Stimulated activated naive CD8-positive, alpha-beta T cell treated with anti-CD3 and anti-CD28 coated beads, Interleukin-15, Interleukin-2, amounts not matched to agents 100 U/mL and 50 U/mL, for 24 hours (primary cell): ENCODE measurements at regions not wholly inside any gene's neighbourhood (a gene's known extent, or its start where the extent isn't known, plus 50 kb on each side); places are given as distances from the start of the nearest gene placed in this dataset.
A peak's percentile ranks its signal among the peaks of the same experiment; 100 is the strongest.

ENCODE experiments used
- ATAC-seq: fragments of 150-1000 bp; cut with Tn5 transposase; one replicate; pipeline ENCODE4 v1.10.0; 2021
- DNase-seq: peaks from one replicate; pipeline ENCODE4 v3.0.0; 2021

DNA sequence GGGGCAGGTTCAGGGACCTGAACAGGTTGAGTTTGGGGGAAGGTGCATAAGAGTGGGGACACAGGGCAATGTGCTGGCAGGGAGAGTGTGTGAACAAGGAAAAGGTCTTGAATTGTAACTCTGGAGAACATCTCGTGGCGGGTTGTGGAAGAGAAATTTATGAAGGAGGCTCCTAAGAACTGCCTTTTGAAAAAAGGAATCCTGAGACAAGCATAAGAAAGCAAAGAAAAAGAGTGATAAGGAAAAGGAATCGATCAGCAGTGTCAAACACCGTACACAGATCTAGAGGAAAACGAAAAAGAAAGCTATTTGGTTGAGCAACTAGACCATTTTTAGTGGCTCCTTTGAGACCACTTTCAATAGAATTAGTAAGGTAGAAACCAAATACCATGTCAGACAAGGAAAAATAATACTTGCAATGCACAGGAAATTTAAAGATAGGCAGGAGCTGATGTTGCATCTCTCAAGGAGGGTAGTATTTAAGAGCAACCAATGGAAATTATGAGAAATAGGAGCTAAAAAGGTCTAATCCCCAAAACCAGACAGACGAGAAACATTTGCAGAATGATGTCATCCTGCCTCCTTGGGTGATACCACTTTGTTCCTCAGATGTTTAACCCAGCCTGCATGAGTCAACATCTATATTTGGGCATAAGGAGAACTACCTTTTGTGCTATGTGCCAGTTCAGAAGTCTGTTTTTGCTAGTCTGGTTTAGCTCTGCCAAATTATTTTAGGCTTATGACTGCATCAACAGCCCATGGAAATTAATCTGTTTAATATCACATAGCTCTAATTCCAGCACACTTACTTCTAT, 64.5 kb upstream of the STK38L start:
- peak; percentile 97 for ATAC-seq
- DNase-seq, result peak; percentile 19

DNA sequence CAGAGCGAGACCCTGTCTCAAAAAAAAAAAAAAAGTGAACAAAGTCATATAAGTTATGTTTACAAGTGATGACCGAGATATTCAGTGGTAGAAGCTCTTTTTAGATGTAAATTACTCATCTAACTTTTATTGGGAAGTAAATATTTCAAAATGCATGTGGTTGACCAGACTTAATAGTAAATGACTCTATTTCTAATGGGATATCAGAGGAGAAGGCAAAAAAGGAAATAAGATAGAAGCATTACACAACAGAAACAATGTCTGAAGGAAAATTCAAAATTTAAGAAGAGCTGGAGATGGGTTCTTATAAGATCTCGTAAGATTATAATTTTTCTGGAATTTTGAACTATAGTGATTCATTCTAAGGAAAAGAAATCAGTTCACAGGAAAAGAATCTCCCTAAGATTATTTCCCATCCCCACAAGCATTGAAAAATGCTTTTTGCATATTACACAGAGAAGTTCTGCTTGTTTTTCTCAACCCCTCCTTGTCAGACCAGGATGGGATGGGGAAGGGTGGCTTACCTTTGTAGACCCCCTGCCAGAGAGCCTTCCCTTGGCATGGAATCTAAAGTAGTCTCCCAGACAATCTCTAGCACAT, 63.1 kb upstream of the STK38L start:
- DNase-seq, result no peak

DNA sequence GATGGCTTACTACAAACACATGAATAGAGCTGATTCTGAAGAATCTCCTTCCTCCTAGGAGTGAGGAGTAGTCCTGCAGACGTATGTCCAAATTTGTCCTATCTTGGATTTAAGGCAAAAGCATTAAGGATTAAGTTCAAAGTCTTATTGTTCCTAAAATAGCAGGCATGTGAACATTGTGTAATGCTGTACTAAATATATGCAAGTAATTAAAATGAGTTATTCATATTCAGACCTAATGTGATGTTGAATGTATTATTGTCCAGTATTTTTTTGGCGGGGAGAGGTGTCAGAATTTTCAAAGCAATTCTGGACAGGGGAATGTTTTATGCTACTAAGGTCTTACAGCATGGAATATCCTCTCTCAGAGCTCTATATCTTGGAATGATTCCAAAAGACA, 60.7 kb upstream of the STK38L start:
- DNase-seq (no peak), ATAC-seq (no peak)

More for the DNA sequence above, 63.1 kb upstream of the STK38L start:
- ATAC-seq, result no peak

GRCh38 chr12:27185234-27186021, 58.7 kb upstream of the STK38L start:
- DNase-seq, result peak; percentile 49
- ATAC-seq, result peak; percentile 86

DNA sequence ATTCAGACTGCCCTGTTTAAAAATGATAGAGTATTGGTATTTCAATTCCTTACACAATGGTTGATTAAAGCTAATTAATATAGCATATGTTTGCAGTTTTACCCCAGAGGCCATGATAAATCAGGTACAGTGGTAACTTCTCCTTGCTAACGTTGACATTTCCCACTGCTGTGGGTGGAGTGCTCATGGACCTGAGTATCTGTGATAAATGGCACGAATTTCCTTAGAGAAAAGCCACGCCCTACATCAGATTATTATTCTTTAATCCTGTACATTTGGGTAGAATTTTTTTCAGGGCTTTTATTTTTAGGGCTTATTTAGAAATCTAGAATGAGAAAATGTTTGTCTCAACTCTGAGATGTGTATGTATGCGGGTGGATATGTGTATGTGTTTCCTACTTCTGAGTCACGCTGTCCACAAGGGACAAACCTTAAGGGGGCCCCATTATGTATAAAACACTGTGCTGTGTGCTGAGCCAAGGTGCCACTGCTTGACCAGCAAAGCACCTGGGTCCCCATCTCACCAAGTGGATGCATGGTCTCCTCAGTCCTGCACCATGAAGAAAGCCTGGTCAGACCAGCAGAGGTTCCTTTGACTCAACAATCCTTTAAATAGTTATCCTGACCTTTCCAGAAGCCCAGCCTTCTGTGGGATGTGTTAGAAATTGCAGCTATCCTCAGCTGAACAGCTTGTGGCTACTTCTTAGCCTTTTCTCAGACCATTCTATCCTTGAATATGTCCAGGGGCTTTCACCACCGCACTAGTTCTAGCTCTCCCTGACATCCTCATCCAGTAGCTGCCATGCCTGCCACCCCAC, 57.9 kb upstream of the STK38L start:
- ATAC-seq, result peak; percentile 56
- no peak for DNase-seq

GRCh38 chr12:27187697-27188096, 56.4 kb upstream of the STK38L start:
- DNase-seq (no peak), ATAC-seq (no peak)

- DNase-seq, result no peak
- no peak for ATAC-seq
Measured at GRCh38 chr12:27190761-27191160, 53.3 kb upstream of the STK38L start.

DNA sequence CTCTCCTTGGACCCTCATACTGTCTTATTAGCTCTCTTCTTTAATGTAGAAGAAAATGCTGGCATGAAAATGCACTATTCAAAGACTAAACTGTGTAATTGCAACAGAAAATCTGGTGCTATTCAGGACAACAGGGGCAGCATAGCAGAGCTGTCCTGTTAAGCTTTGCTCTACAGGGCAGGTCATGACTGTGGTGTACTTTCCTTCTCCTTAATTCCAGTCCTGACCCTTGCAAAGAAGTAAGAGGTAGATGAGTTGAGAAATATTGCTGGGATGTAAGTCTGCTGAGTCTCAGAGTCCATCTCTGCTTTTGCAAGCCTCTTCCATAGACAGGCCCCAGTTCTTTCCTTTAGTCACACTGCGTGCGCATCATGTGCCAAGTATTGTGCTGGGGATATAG, 52.6 kb upstream of the STK38L start:
- DNase-seq, result no peak
- ATAC-seq, result no peak

DNA sequence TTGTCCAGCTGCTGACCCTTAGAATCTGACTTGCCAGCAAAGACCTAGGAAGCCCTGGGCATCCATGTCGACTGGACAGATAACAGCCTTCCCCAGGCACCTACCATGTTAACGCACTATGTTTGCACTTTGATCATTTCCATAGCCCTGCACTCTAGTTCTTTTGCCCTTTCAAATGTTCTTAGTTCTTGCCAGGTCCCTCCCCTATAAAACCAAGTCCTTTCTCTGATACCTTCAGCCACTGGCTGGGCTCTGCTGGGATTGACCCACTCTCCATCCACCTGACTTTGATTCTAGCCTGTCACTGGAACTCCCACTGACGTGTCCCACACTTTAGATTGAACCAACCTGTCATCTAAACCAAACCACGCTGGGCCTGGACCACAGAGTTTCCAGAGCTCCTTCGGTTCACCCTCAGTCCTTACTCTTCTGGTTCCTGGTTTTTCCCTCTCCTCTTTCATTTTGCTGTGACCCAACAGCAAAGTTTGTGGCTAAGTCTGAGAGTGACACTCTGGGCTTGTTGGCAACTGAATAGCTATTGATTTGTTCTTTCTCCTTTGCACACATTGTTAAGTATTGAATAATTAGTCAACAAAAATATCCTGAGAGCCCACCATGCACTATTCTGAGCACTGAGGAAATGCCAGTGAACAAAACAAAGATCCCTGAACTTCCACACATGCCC, 51.8 kb upstream of the STK38L start:
- DNase-seq (no peak), ATAC-seq (no peak)

GRCh38 chr12:27193106-27193505, 51.0 kb upstream of the STK38L start:
- DNase-seq (no peak), ATAC-seq (no peak)

DNA sequence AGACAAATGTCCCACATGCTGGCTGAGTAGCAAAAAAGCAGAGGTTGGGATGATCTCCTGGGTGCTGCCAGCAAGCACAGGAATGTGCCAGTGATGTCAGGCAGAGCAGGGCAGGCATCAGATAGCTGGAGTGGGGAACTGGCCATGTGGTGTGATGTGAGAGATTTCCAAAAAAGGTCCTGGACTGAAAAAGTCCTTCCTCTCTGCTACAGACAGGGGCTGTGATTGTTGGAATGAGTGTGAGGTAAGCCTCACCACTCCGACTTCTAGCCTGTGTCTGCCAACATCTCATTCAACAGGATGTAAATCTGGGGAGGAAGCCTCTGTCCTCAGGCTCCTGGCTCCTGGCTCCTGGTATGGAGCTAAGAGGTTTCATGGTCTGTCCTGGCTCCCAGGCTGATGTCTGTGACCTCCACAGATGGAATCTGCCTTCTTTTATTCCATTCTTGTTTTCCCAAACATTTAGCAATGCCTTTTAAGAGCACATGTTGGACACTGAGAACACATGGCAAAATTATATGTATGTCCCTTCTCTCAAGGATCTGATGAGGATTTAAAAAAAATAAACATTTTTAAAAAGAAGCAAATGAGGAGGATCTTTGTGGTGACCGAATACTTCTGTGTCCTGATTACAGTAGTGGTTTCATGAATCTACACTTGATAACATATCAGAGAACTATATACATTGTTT, 50.1 kb upstream of the STK38L start:
- no peak for DNase-seq
- no peak for ATAC-seq
